C4-2B (cell line): ENCODE measurements at regions not wholly inside any gene's neighbourhood (a gene's known extent, or its start where the extent isn't known, plus 50 kb on each side); places are given as distances from the start of the nearest gene placed in this dataset.

Experiments
- ZFX ChIP-seq: fragments of 450-650 bp; IDR thresholded peaks from 2 replicates; pipeline ENCODE4 v1.6.1; 2017
- TF ChIP-seq, protein P1 (sequence below): fragments of 450-650 bp; conservative IDR thresholded peaks from 2 replicates; pipeline ENCODE4 v1.5.1; 2017; ENCODE audit warnings: mild to moderate bottlenecking

- TF ChIP-seq, protein P1, sequence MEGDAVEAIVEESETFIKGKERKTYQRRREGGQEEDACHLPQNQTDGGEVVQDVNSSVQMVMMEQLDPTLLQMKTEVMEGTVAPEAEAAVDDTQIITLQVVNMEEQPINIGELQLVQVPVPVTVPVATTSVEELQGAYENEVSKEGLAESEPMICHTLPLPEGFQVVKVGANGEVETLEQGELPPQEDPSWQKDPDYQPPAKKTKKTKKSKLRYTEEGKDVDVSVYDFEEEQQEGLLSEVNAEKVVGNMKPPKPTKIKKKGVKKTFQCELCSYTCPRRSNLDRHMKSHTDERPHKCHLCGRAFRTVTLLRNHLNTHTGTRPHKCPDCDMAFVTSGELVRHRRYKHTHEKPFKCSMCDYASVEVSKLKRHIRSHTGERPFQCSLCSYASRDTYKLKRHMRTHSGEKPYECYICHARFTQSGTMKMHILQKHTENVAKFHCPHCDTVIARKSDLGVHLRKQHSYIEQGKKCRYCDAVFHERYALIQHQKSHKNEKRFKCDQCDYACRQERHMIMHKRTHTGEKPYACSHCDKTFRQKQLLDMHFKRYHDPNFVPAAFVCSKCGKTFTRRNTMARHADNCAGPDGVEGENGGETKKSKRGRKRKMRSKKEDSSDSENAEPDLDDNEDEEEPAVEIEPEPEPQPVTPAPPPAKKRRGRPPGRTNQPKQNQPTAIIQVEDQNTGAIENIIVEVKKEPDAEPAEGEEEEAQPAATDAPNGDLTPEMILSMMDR = no peak
- TF ChIP-seq ZFX = no peak
Measured at GRCh38 chr9:103898550-103898949, 195.6 kb upstream of the SMC2 start.
